ENCODE measurements at regions not wholly inside any gene's neighbourhood (a gene's known extent, or its start where the extent isn't known, plus 50 kb on each side); places are given as distances from the start of the nearest gene placed in this dataset.
A peak's percentile ranks its signal among the peaks of the same experiment; 100 is the strongest.

DNA sequence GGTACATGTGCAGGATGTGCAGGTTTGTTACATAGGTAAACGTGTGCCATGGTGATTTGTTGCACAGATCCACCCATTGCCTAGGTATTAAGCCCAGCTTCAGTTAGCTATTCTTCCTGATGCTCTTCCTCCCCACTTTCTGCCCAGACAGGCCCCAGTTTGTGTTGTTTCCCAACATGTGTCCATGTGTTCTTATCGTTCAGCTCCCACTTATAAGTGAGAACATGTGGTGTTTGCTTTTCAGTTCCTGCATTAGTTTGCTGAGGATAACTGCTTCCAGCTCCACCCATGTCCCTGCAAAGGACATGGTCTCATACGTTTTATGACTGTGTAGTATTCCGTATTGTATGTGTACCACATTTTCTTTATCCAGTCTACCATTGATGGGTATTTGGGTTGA lies 251.7 kb upstream of the NOVA1 start:
- Histone ChIP-seq H3K27me3 (replicated peaks; ENCODE audit: insufficient read depth) (no peaks in the 10 kb centered on the region), H3K9me3 (ENCODE audit: low read depth) (no peaks in the 10 kb centered on the region), H3K79me2 (ENCODE audit: insufficient read depth) (no peaks in the 10 kb centered on the region), H3K9ac (no peak overlapping the region), H3F3A (ENCODE audit: insufficient read depth) (no peaks in the 10 kb centered on the region), H3K4me2 (ENCODE audit: unreplicated experiment) (no peak overlapping the region), H3K4me3 (no peak overlapping the region), H2AFZ (no peak overlapping the region), H4K20me1 (ENCODE audit: insufficient read depth) (no peaks in the 10 kb centered on the region), H3K27ac (no peak overlapping the region), H3K4me1 (ENCODE audit: insufficient read depth) (0 out of 2 replicates have a peak, but pooled peaks cover 4% of the 10 kb centered on the region), H3K36me3 (ENCODE audit: low read depth) (no peaks in the 10 kb centered on the region), H3K9me2 (ENCODE audit: insufficient read depth) (no peaks in the 10 kb centered on the region)
- no peak for TF ChIP-seq EZH2 (IDR thresholded peaks at IDR 0.05; ENCODE audit: insufficient read depth, poor library complexity, severe bottlenecking)
- TF ChIP-seq EZH2phosphoT487 (IDR thresholded peaks at IDR 0.05; ENCODE audit: insufficient read depth, low read depth), result no peak
- 53 to 56% methylated on average over 4 of the region's 4 CpGs for WGBS, 2 experiments (ENCODE audit: low coverage in 1 of 2, low lambda C conversion rate in 2 of 2, missing lambda C conversion rate in 2 of 2)
- DNase-seq, result no peak
- in situ Hi-C loops (cut with MboI), result no loop called here

DNA sequence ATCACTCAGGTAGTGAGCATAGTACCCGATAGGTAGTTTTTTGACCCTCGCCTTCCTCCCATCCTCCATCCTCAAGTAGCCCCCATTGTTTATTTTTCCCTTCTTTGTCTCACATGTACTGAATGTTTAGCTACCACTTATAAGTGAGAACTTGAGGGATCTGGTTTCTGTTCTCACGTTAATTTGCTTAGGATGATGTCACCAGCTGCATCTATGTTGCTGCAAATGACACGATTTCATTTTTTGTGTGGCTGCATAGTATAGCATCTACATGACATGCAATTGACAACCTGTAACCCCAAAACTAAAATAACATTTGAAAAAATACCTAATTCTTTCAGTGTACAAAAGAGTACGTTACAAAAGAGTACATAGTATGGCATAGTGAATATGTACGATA lies 254.0 kb upstream of the NOVA1 start:
- no peak overlapping the region for H3K4me2 ChIP-seq (ENCODE audit: unreplicated experiment)
- H3F3A ChIP-seq (ENCODE audit: insufficient read depth), result peaks cover 10% of the 10 kb centered on the region
- DNase-seq, result no peak
- no peak overlapping the region for H3K4me3 ChIP-seq
- H3K27ac ChIP-seq, result no peak overlapping the region
- H3K36me3 ChIP-seq (ENCODE audit: low read depth), result no peaks in the 10 kb centered on the region
- H4K20me1 ChIP-seq (ENCODE audit: insufficient read depth), result no peaks in the 10 kb centered on the region
- H2AFZ ChIP-seq, result no peak overlapping the region
- H3K9me3 ChIP-seq (ENCODE audit: low read depth), result no peaks in the 10 kb centered on the region
- no peaks in the 10 kb centered on the region for H3K9me2 ChIP-seq (ENCODE audit: insufficient read depth)
- in situ Hi-C loops (cut with MboI), result no loop called here
- 0 out of 2 replicates have a peak, but pooled peaks cover under 1% of the 10 kb centered on the region for H3K27me3 ChIP-seq (replicated peaks; ENCODE audit: insufficient read depth)
- WGBS, 2 experiments (ENCODE audit: low coverage in 1 of 2, low lambda C conversion rate in 2 of 2, missing lambda C conversion rate in 2 of 2), result 93 to 95% methylated on average over 6 of the region's 6 CpGs
- peaks cover 13% of the 10 kb centered on the region for H3K4me1 ChIP-seq (ENCODE audit: insufficient read depth)
- no peak overlapping the region for H3K9ac ChIP-seq
- no peaks in the 10 kb centered on the region for H3K79me2 ChIP-seq (ENCODE audit: insufficient read depth)
- TF ChIP-seq EZH2phosphoT487 (IDR thresholded peaks at IDR 0.05; ENCODE audit: insufficient read depth, low read depth), result no peak
- no peak for TF ChIP-seq EZH2 (IDR thresholded peaks at IDR 0.05; ENCODE audit: insufficient read depth, poor library complexity, severe bottlenecking)

DNA sequence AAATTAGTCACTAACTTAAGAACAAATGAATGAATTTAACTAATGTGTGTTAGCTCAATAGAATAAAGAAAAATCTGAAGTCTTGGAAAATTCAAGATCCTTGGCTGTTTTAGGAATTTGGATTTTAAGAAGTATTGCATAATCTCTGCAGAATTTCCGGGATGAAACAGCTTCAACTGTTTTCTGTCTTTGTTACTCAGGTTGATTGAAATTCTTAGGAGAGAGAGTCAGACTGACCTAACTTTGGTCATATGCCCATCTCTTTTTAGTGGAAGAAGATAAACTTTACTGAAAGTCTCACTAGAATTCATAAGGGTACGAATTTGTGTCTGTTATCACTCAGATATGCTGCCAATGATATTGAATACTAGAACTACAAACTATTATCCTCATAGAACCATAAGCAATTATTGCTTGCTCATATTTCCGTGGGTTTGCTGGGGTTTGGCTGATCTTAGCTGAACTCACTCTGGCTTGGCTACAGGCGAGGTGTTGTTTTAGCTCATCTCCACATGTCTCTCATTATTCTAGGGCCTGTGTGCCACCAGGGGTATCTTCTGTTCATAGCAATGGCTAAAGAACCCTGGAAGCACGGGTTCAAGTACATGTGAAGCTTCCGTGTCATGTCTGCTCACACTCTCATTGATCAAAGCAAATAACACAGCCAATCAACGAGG lies 257.4 kb upstream of the NOVA1 start:
- peak; percentile 66 for DNase-seq
- peak overlapping the region; percentile 25; the same call in 1 of the 2 replicates for H3K27ac ChIP-seq
- peak overlapping the region; percentile 62 for H3K4me2 ChIP-seq (ENCODE audit: unreplicated experiment)
- no peaks in the 10 kb centered on the region for H3K79me2 ChIP-seq (ENCODE audit: insufficient read depth)
- no peaks in the 10 kb centered on the region for H3K36me3 ChIP-seq (ENCODE audit: low read depth)
- no peaks in the 10 kb centered on the region for H3K9me2 ChIP-seq (ENCODE audit: insufficient read depth)
- 40 to 41% methylated on average over 7 of the region's 7 CpGs for WGBS, 2 experiments (ENCODE audit: low coverage in 1 of 2, low lambda C conversion rate in 2 of 2, missing lambda C conversion rate in 2 of 2)
- in situ Hi-C loops (cut with MboI), result no loop called here
- no peak overlapping the region for H3K9ac ChIP-seq
- peaks cover 8% of the 10 kb centered on the region; the same call in 1 of the 2 replicates for H3K27me3 ChIP-seq (replicated peaks; ENCODE audit: insufficient read depth)
- H3K4me3 ChIP-seq, result peak overlapping the region; percentile 15; the same call in 1 of the 2 replicates
- TF ChIP-seq EZH2 (IDR thresholded peaks at IDR 0.05; ENCODE audit: insufficient read depth, poor library complexity, severe bottlenecking) (no peak), EZH2phosphoT487 (IDR thresholded peaks at IDR 0.05; ENCODE audit: insufficient read depth, low read depth) (no peak)
- H3K4me1 ChIP-seq (ENCODE audit: insufficient read depth), result peaks cover 13% of the 10 kb centered on the region
- peaks cover 10% of the 10 kb centered on the region for H3F3A ChIP-seq (ENCODE audit: insufficient read depth)
- H3K9me3 ChIP-seq (ENCODE audit: low read depth), result no peaks in the 10 kb centered on the region
- no peaks in the 10 kb centered on the region for H4K20me1 ChIP-seq (ENCODE audit: insufficient read depth)
- H2AFZ ChIP-seq, result peak overlapping the region; percentile 37

DNA sequence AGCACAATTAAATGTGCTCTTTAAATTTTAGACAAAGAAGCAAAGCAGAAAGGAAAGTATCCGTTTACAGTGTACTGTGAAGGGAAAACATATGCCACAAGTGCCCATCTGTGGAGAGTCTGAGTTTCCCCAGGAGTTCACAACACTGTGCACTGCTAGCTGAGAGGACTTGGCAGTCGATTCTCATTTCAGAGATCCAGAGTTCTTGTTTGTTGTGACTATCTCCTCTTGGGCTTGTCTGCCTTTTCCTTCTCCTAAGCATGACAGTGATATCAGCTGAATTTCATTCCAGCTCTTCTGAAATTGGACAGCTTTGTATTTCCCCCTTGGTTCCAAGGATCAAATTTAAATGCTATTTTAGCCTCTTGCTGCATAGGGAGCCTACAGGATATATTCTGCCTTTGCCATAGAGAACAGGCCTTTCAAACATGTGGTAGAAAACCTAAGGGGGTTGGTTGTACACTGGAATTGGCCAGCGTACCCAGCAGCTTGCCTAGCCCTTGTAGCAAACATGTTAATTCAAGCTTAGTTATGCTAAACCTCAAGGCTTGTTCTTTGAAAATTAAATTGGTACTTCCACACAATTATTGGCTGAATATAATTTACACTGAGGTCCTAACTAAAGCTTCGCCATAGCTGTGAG lies 259.2 kb upstream of the NOVA1 start:
- Histone ChIP-seq H3K9me2 (ENCODE audit: insufficient read depth) (no peaks in the 10 kb centered on the region), H3K27ac (no peak overlapping the region), H3K4me2 (ENCODE audit: unreplicated experiment) (no peak overlapping the region), H3K79me2 (ENCODE audit: insufficient read depth) (no peaks in the 10 kb centered on the region), H3F3A (ENCODE audit: insufficient read depth) (peaks cover 10% of the 10 kb centered on the region), H4K20me1 (ENCODE audit: insufficient read depth) (no peaks in the 10 kb centered on the region), H3K4me1 (ENCODE audit: insufficient read depth) (peaks cover 13% of the 10 kb centered on the region), H3K27me3 (replicated peaks; ENCODE audit: insufficient read depth) (peaks cover 23% of the 10 kb centered on the region), H2AFZ (no peak overlapping the region), H3K9ac (no peak overlapping the region), H3K9me3 (ENCODE audit: low read depth) (no peaks in the 10 kb centered on the region), H3K36me3 (ENCODE audit: low read depth) (no peaks in the 10 kb centered on the region), H3K4me3 (no peak overlapping the region)
- TF ChIP-seq EZH2 (IDR thresholded peaks at IDR 0.05; ENCODE audit: insufficient read depth, poor library complexity, severe bottlenecking), result no peak
- TF ChIP-seq EZH2phosphoT487 (IDR thresholded peaks at IDR 0.05; ENCODE audit: insufficient read depth, low read depth), result no peak
- DNase-seq, result no peak
- in situ Hi-C loops (cut with MboI), result no loop called here
- 73 to 80% methylated on average over 4 of the region's 4 CpGs for WGBS, 2 experiments (ENCODE audit: low coverage in 1 of 2, low lambda C conversion rate in 2 of 2, missing lambda C conversion rate in 2 of 2)
